Sigmoid colon (tissue), 4 donors: ENCODE measurements at regions not wholly inside any gene's neighbourhood (a gene's known extent, or its start where the extent isn't known, plus 50 kb on each side); places are given as distances from the start of the nearest gene placed in this dataset.

Experiments
- POLR2AphosphoS5 ChIP-seq, 4 donors: sonication (generic); formaldehyde crosslinking; IDR thresholded peaks; one replicate each; pipeline ENCODE4 v1.6.1; 2017; ENCODE audit warnings: antibody characterized with exemption in 4 of 4
- TF ChIP-seq, protein P1 (sequence below), 4 experiments: fragments of 450-650 bp in 3 of 4; fragments of 200-600 bp in 1 of 4; IDR thresholded peaks; one replicate each; pipeline ENCODE4 v1.5.1; 2016 to 2019; ENCODE audit warnings: antibody characterized with exemption in 4 of 4, mild to moderate bottlenecking in 3 of 4, moderate library complexity in 2 of 4

DNA sequence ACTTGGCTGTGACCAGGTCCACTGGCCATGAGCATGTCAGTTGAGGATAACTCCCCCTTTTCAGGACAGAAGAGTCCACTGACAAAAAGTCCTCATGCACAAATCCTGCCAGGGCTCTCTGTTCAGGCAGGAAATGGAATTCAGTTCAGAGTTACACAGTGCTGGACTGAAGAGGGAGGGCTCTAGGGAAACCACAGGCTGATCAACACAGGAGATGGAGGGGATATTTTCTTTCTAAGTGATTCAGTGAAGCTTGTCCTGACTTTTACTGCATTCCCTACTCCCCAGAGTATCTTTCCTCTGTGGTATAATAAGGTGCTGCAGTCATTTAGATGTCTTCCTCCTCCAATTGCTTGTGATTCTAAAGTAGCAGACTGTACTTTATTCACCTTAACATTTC is 335.5 kb upstream of the IGFBP7 start:
- TF ChIP-seq, protein P1, sequence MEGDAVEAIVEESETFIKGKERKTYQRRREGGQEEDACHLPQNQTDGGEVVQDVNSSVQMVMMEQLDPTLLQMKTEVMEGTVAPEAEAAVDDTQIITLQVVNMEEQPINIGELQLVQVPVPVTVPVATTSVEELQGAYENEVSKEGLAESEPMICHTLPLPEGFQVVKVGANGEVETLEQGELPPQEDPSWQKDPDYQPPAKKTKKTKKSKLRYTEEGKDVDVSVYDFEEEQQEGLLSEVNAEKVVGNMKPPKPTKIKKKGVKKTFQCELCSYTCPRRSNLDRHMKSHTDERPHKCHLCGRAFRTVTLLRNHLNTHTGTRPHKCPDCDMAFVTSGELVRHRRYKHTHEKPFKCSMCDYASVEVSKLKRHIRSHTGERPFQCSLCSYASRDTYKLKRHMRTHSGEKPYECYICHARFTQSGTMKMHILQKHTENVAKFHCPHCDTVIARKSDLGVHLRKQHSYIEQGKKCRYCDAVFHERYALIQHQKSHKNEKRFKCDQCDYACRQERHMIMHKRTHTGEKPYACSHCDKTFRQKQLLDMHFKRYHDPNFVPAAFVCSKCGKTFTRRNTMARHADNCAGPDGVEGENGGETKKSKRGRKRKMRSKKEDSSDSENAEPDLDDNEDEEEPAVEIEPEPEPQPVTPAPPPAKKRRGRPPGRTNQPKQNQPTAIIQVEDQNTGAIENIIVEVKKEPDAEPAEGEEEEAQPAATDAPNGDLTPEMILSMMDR (IDR thresholded peaks at IDR 0.05) = no peak
- TF ChIP-seq POLR2AphosphoS5 (IDR thresholded peaks at IDR 0.05) = no peak
